Neuronal stem cell (in vitro differentiated cells): ENCODE measurements at regions not wholly inside any gene's neighbourhood (a gene's known extent, or its start where the extent isn't known, plus 50 kb on each side); places are given as distances from the start of the nearest gene placed in this dataset.
A peak's percentile ranks its signal among the peaks of the same experiment; 100 is the strongest.

Source experiments
- DNase-seq: peaks from one replicate; pipeline ENCODE4 v3.0.0-alpha.2; 2013; ENCODE audit warnings: low spot score
- H2AFZ ChIP-seq: one replicate; pipeline ENCODE4 v1.6.1; 2013; ENCODE audit warnings: mild to moderate bottlenecking, low read length, inconsistent platforms
- H2AK5ac ChIP-seq: 2 replicates; pipeline ENCODE4 v1.6.1; 2013; ENCODE audit warnings: low read depth, mild to moderate bottlenecking, inconsistent platforms, low read length, moderate library complexity, mixed read lengths
- H2BK120ac ChIP-seq: 2 replicates; pipeline ENCODE4 v1.6.1; 2013; ENCODE audit warnings: low read depth, mild to moderate bottlenecking, inconsistent platforms, low read length, moderate library complexity, mixed read lengths
- H2BK12ac ChIP-seq: one replicate; pipeline ENCODE4 v1.6.1; 2013; ENCODE audit warnings: low read length, inconsistent platforms
- H2BK15ac ChIP-seq: 2 replicates; pipeline ENCODE4 v1.6.1; 2013; ENCODE audit warnings: mild to moderate bottlenecking, low read length, inconsistent platforms, mixed read lengths
- H2BK5ac ChIP-seq: one replicate; pipeline ENCODE4 v1.6.1; 2013; ENCODE audit warnings: inconsistent platforms, mild to moderate bottlenecking, low read length, moderate library complexity
- H3K14ac ChIP-seq: one replicate; pipeline ENCODE4 v1.6.1; 2013; ENCODE audit warnings: low read length, inconsistent platforms
- H3K18ac ChIP-seq: 2 replicates; pipeline ENCODE4 v1.6.1; 2013; ENCODE audit warnings: low read length, inconsistent platforms
- H3K23ac ChIP-seq: 2 replicates; pipeline ENCODE4 v1.6.1; 2013; ENCODE audit warnings: low read depth, mild to moderate bottlenecking, mixed read lengths, low read length, inconsistent platforms; ENCODE audit not compliant: poor library complexity
- H3K27ac ChIP-seq: replicated peaks from 3 replicates; pipeline ENCODE4 v1.5.1; 2013; ENCODE audit warnings: low read length, inconsistent platforms
- H3K27me3 ChIP-seq, 3 experiments: 2 replicates each; pipeline ENCODE4 v1.6.1; 2013; ENCODE audit warnings: low read length in 3 of 3, mild to moderate bottlenecking in 2 of 3, inconsistent platforms in 1 of 3, low read depth in 1 of 3, mixed read lengths in 1 of 3, moderate library complexity in 1 of 3; ENCODE audit not compliant: control insufficient read depth in 3 of 3, insufficient read depth in 3 of 3
- H3K36me3 ChIP-seq, 2 donors: replicated peaks in 1 of 2; 2 replicates each; pipeline ENCODE4 v1.6.1; 2013; ENCODE audit warnings: low read length in 2 of 2; ENCODE audit not compliant: control insufficient read depth in 2 of 2, insufficient read depth in 2 of 2
- H3K4ac ChIP-seq: 2 replicates; pipeline ENCODE4 v1.6.1; 2013; ENCODE audit warnings: inconsistent platforms, mild to moderate bottlenecking, low read length, moderate library complexity
- H3K4me1 ChIP-seq, 2 donors: 1 replicate in 1 of 2; 2 replicates in 1 of 2; pipeline ENCODE4 v1.6.1; 2013; ENCODE audit warnings: low read length in 2 of 2, low read depth in 1 of 2; ENCODE audit not compliant: control insufficient read depth in 2 of 2, insufficient read depth in 1 of 2
- H3K4me2 ChIP-seq: one replicate; pipeline ENCODE4 v1.6.1; 2013; ENCODE audit warnings: mild to moderate bottlenecking, low read length, inconsistent platforms; ENCODE audit not compliant: insufficient read depth, poor library complexity, severe bottlenecking
- H3K4me3 ChIP-seq, 2 donors: 2 replicates each; pipeline ENCODE4 v1.5.1; 2013; ENCODE audit warnings: low read length in 2 of 2, mild to moderate bottlenecking in 2 of 2, inconsistent platforms in 1 of 2, moderate library complexity in 1 of 2
- H3K79me1 ChIP-seq: one replicate; pipeline ENCODE4 v1.6.1; 2013; ENCODE audit warnings: low read depth, mild to moderate bottlenecking, inconsistent platforms, low read length, moderate library complexity
- H3K9ac ChIP-seq: one replicate; pipeline ENCODE4 v1.6.1; 2013; ENCODE audit warnings: mild to moderate bottlenecking, low read depth, low read length, inconsistent platforms; ENCODE audit not compliant: poor library complexity
- H3K9me3 ChIP-seq, 2 donors: replicated peaks in 1 of 2; 2 replicates each; pipeline versions ENCODE3 to v1.6.1; 2013; ENCODE audit warnings: low read length in 2 of 2, mild to moderate bottlenecking in 2 of 2, inconsistent platforms in 1 of 2, low read depth in 1 of 2, mixed read lengths in 1 of 2, moderate library complexity in 1 of 2; ENCODE audit not compliant: control insufficient read depth in 2 of 2, insufficient read depth in 1 of 2
- H4K8ac ChIP-seq: one replicate; pipeline ENCODE4 v1.6.1; 2013; ENCODE audit warnings: low read depth, mild to moderate bottlenecking, inconsistent platforms, low read length, moderate library complexity
- H4K91ac ChIP-seq: one replicate; pipeline ENCODE4 v1.6.1; 2013; ENCODE audit warnings: low read length, low read depth, mild to moderate bottlenecking, inconsistent platforms; ENCODE audit not compliant: poor library complexity
- WGBS, 2 donors: extraction: QIAGEN DNeasy Blood & Tissue Kit; methylation state at CpG; one replicate each; pipeline ENCODE4 v1.1.7; 2013; ENCODE audit warnings: missing lambda C conversion rate in 2 of 2, mixed read lengths in 1 of 2; ENCODE audit not compliant: insufficient read length in 2 of 2, insufficient replicate concordance in 1 of 2; ENCODE audit errors: extremely low coverage in 2 of 2; 5-methylcytosine and 5-hydroxymethylcytosine counted together

- Histone ChIP-seq H3K4me1 (peaks cover 3 to 4% of the 10 kb centered on the region in 2 donors), H2BK120ac (no peak overlapping the region), H3K14ac (no peak overlapping the region), H3K4me2 (no peak overlapping the region), H4K8ac (no peak overlapping the region), H2AK5ac (no peak overlapping the region), H3K27ac (no peak overlapping the region), H3K23ac (no peak overlapping the region), H2BK5ac (no peak overlapping the region), H3K9ac (no peak overlapping the region), H3K36me3 (no peaks in the 10 kb centered on the region), H3K79me1 (no peaks in the 10 kb centered on the region), H2BK12ac (no peak overlapping the region), H3K4me3 (no peak overlapping the region), H2BK15ac (no peak overlapping the region), H3K18ac (no peak overlapping the region), H3K27me3 (no peaks in the 10 kb centered on the region), H4K91ac (no peak overlapping the region), H2AFZ (no peak overlapping the region), H3K4ac (no peak overlapping the region), H3K9me3 (no peaks in the 10 kb centered on the region)
- DNase-seq, result no peak
These were observed 693.6 kb downstream of the HACE1 start for GRCh38 chr6:104166055-104166668.

GRCh38 chr6:104162036-104162669 is 697.6 kb downstream of the HACE1 start:
- Histone ChIP-seq H3K36me3 (no peaks in the 10 kb centered on the region), H3K79me1 (no peaks in the 10 kb centered on the region), H2BK12ac (no peak overlapping the region), H4K91ac (no peak overlapping the region), H3K4me2 (no peak overlapping the region), H3K4me1 (peaks cover 2 to 4% of the 10 kb centered on the region in 2 donors), H3K4ac (no peak overlapping the region), H3K27ac (no peak overlapping the region), H2AFZ (peak overlapping the region; percentile 81), H3K18ac (no peak overlapping the region), H3K23ac (no peak overlapping the region), H2BK15ac (no peak overlapping the region), H4K8ac (no peak overlapping the region), H3K4me3 (no peak overlapping the region), H3K9me3 (no peaks in the 10 kb centered on the region), H2AK5ac (no peak overlapping the region), H2BK5ac (no peak overlapping the region), H3K14ac (no peak overlapping the region), H2BK120ac (no peak overlapping the region), H3K9ac (no peak overlapping the region), H3K27me3 (no peaks in the 10 kb centered on the region)
- no CpG with 5 or more reads among the region's 5 CpGs for WGBS, 2 donors
- DNase-seq, result no peak

GRCh38 chr6:104159045-104159618 is 700.6 kb downstream of the HACE1 start:
- H3K4ac ChIP-seq, result no peak overlapping the region
- H3K9ac ChIP-seq, result no peak overlapping the region
- no peak overlapping the region for H3K18ac ChIP-seq
- no peaks in the 10 kb centered on the region for H3K27me3 ChIP-seq
- H3K14ac ChIP-seq, result no peak overlapping the region
- no peak for DNase-seq
- H2BK12ac ChIP-seq, result no peak overlapping the region
- H2AK5ac ChIP-seq, result no peak overlapping the region
- H3K4me3 ChIP-seq, result no peak overlapping the region
- H2BK15ac ChIP-seq, result no peak overlapping the region
- no peak overlapping the region for H4K91ac ChIP-seq
- no peaks in the 10 kb centered on the region for H3K9me3 ChIP-seq
- H3K36me3 ChIP-seq, result no peaks in the 10 kb centered on the region
- H2AFZ ChIP-seq, result no peak overlapping the region
- H3K79me1 ChIP-seq, result no peaks in the 10 kb centered on the region
- no peak overlapping the region for H3K4me2 ChIP-seq
- WGBS, 2 donors, result no CpG with 5 or more reads among the region's 2 CpGs
- H2BK5ac ChIP-seq, result no peak overlapping the region
- H3K27ac ChIP-seq, result no peak overlapping the region
- peaks cover 2 to 4% of the 10 kb centered on the region in 2 donors for H3K4me1 ChIP-seq
- no peak overlapping the region for H4K8ac ChIP-seq
- H3K23ac ChIP-seq, result no peak overlapping the region
- no peak overlapping the region for H2BK120ac ChIP-seq

GRCh38 chr6:104143757-104144156 is 716.0 kb downstream of the HACE1 start:
- Histone ChIP-seq H2BK5ac (no peak overlapping the region), H3K14ac (no peak overlapping the region), H3K9ac (no peak overlapping the region), H2BK120ac (no peak overlapping the region), H3K9me3 (peaks cover 0 to 4% of the 10 kb centered on the region in 2 donors), H3K4me2 (no peak overlapping the region), H3K4me3 (no peak overlapping the region), H2AFZ (no peak overlapping the region), H3K23ac (no peak overlapping the region), H4K8ac (no peak overlapping the region), H3K4me1 (no peaks in the 10 kb centered on the region), H3K79me1 (no peaks in the 10 kb centered on the region), H2AK5ac (no peak overlapping the region), H3K36me3 (no peaks in the 10 kb centered on the region), H3K18ac (peak overlapping the region; percentile 8), H2BK12ac (no peak overlapping the region), H3K4ac (no peak overlapping the region), H3K27ac (no peak overlapping the region), H3K27me3 (no peaks in the 10 kb centered on the region), H4K91ac (no peak overlapping the region), H2BK15ac (no peak overlapping the region)
- WGBS, 2 donors, result no CpG with 5 or more reads among the region's 3 CpGs
- DNase-seq, result no peak
